T-helper 1 cell treated with Interleukin-12 subunit alpha and Interleukin-12 subunit beta and Interleukin-4 antibody, amounts not matched to agents 30 ng/mL and 1 ng/mL, for 36 hours (primary cell): ENCODE measurements at regions not wholly inside any gene's neighbourhood (a gene's known extent, or its start where the extent isn't known, plus 50 kb on each side); places are given as distances from the start of the nearest gene placed in this dataset.

Source experiments
- intact Hi-C: fragments of 100-400 bp; cut with micrococcal nuclease; formaldehyde crosslinking; loops from one replicate; pipeline ENCODE4 v1.15.1; 2024

- intact Hi-C loops = no loop called here
Observed at GRCh38 chr11:15616130-15617105, 501.7 kb downstream of the INSC start.

GRCh38 chr11:15617126-15617525 is 502.4 kb downstream of the INSC start:
- intact Hi-C loops = no loop called here

DNA sequence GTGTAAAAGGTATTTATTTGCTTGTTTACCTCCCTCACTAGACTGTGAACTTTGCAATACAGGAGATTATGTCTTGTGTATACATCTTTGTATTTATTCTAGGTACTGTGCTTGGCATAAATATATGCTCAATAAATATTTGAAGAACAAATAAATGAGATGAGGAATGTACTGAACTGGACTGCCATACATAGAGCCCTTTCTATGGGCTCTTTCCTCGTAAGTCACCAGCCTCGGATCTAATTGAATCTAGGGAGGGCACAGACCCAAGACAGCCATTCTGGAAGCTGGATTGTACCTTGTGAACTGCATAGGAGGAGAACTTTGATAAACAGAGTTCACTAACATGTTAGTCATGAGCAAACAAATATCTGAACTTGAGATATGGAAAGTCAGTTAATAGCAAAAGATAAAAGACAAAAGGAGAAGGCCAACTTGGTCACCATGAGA is 503.9 kb downstream of the INSC start:
- intact Hi-C loops = no loop called here

DNA sequence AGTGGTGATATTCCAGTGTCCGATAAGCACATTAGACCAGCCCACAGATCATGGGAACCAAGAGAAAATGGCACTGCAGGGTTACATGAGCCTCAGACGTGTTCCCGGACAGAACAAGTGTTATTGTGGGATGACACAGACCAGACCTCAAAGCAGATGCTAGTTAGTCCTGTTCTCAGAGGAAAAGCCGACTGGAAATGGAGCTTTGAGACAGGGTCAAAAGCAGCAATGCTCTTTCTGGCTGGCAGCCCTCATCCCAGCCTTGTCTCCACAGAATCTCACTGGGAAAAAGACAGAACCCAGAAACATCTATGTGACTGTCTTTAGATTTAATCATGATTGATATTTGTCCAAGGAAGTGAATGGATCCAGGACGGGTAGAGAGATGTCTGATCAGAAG is 506.8 kb downstream of the INSC start:
- intact Hi-C loops = no loop called here

- intact Hi-C loops = no loop called here
Observed at GRCh38 chr11:15622231-15622890, 507.6 kb downstream of the INSC start.

- intact Hi-C loops = no loop called here
Observed at GRCh38 chr11:15624701-15625100, 510.0 kb downstream of the INSC start.

DNA sequence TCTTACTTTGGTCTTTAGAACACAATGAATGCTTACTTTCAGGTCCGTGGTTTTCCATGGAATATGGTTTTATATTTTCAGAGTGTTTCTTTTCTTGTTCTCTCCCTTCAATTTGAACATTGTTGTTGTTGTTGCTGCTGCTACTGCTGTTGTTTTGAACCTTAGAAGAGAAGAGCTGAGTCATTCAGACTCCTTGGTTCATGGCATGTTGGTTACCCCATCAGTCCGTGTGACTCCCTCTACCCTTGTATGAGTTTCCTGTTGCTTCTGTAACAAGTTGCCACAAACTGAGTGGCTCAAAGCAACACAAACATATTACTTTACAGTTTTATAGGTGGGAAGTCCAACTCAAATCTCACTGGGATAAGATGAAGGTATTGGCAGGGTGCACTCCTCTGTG is 511.0 kb downstream of the INSC start:
- intact Hi-C loops = no loop called here

DNA sequence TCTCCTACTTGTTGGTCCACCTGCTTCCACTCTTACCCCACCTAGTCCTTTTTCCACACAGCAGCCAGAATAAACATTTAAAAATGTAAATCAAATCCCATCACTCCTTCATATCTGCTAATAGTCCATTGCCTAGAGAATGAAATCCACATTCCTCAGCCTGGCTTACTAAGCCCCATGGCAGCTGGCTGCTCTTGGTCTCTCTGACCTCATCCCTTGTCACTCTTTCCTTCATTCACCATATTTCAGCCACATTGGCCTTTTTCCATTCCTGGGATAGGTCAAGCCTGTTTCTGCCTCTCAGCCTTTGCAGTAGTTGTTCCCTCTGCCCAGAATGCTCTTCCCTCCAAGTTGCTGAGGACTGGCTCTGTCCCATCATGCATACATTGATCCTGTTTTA is 512.8 kb downstream of the INSC start:
- intact Hi-C loops = no loop called here

DNA sequence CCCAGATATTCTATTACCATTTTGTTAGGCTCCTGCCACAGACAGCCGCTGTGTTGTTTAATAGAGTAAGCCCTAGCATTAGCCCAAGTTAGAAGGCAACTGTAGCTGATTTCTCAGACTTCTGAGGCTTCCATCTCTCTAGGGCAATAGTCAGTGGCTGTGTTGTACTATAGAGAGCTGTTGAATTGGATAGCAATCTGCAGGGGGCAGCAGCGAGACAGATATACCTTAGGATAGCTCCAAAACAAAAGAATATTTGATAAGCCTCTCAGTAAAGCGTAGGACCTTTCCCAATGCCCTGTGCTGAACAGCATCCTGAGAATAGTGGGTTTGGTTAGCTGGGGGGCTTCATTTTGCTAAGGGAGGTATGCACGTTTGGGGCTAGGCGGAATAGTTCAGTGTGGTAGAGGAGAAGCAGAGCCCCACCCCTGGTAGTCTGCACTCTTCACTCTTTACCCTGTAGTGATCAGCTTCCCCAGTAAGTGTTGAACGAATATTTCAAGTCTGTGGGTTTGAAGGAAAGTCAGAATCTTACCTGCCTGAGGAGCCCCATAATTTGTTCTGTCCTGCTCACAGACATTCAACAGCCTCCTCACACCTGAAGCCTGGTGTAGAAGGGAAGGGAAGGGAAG is 515.1 kb downstream of the INSC start:
- intact Hi-C loops = no loop called here

GRCh38 chr11:15630896-15631295 is 516.2 kb downstream of the INSC start:
- intact Hi-C loops = no loop called here

DNA sequence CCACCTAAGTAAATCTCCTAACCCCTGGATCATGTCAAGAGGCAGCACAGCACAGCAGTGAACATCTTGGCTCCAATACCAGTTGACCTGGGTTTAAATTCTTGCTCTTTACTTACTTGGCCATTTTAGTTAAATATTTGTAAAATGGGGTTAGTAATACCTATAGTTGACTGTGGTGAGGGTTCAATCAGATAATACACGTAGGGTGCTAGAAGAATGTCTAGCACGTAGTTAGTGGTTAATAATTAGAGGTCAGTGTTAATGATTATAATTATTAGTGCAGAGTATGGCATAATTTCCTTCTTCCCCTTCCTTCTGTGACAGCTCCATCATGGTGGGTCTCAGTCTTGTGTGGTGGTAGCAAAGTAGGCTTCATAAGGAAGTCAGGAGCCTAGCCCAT is 520.8 kb downstream of the INSC start:
- intact Hi-C loops = no loop called here

- intact Hi-C loops = no loop called here
Observed at GRCh38 chr11:15636521-15637089, 521.9 kb downstream of the INSC start.

DNA sequence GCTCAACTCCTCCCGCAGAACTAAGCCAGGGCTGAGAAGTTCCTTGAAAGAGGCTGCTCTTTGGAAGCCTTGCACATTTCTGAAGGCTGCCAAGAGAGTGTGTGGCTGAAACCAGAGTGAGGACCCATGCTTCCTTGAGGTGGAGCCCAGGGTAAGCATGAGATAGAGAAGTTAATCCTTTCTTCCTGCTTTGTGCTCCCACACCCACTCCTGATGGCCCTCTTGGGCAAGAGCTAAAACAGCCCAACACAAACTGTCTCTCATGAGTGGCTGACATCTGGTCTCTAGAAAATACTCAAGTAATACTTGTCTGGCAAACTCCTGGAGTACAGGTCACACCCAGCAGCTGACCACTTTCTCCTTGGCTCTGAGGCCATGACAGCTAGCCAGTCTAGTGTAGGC is 523.7 kb downstream of the INSC start:
- intact Hi-C loops = no loop called here

DNA sequence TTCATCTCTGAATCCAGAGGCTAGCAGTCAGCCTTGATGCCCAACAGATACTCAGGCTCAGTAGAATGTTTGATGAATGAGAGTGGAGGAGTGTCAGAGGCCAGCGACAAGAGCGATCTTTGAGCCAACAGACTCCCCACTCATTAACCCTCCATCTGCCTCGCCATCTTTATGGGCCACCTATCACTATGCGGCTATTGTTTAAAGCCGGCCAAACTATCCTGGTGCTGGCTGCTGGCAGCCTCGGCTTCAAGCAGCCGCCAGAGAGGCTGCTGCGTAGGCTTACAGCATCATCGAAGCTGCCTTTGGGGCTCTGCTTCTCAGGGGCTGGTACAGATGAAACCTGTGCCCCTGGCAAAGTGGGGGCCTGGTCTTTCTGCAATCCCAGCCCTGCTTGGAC is 525.6 kb downstream of the INSC start:
- intact Hi-C loops = no loop called here

- intact Hi-C loops = no loop called here
Observed at GRCh38 chr11:15641271-15642045, 526.7 kb downstream of the INSC start.

GRCh38 chr11:15645201-15645600 is 530.5 kb downstream of the INSC start:
- intact Hi-C loops = no loop called here

- intact Hi-C loops = loop anchor here (1.0 kb wide), 1 partner anchor 964 kb away; no protein-coding TSS in a partner anchor
Observed at GRCh38 chr11:15649371-15650104, 534.8 kb downstream of the INSC start.

DNA sequence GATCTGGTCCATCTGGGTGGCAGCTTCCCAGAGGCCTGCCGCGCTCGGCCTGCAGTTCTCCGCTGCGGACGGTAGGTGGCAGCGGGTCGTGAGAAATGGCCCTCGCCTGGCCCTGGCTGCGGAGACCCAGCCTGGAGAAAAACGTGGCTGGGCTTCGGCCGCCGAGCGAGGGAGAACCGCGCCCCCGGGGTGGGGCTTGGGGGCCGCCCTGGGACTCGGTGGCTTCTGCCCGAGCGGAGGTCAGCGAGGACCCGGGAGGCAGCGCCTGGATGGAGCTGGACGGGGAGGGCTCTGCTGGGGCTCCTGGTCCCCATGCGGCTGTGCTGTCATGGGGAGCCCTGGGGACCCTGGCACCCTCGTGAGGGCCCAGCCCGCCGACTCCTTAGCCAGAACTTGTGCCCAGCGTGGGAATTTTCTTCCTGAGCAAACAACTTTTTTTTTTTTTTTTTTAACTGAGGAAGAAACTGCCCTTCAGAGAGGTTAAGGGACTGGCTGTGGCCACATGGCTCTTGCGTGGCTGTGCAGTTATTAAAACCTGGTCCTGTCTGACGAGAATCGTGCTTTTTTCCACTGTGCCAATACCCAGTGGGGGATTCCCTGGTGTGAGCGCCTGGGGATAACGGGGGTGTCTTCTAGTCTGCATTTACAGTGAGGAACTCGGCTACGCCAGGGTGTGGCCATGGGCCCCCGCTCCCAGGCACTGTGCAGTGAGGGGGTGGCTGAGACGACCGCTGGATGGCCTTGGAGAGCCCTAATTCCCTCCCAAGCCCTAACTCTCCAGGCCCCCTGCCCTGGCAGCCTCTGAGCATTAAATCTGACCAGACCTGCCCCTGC is 535.6 kb downstream of the INSC start:
- intact Hi-C loops = loop anchor here (1.0 kb wide), 1 partner anchor 963 kb away; no protein-coding TSS in a partner anchor

DNA sequence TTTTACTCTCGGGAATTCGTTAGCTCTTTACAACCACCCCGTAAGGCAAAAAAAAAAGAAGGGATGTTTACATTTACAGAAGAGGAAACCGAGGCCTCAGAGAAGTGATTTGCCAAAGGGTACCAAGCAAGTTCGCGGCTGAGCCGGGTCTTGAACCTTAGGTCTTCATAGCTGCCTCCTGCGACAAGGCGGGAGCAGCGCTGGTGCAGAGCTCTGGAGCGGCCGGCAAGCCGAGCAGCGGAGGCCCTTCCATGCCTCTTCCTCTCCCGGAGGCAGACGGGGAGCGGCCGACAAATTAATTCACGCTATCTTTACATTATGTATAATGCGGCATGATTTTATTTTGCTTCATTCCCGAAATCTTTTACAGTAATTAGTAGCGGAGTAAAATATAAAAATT is 536.3 kb downstream of the INSC start:
- intact Hi-C loops = no loop called here
